ENCODE measurements at regions not wholly inside any gene's neighbourhood (a gene's known extent, or its start where the extent isn't known, plus 50 kb on each side); places are given as distances from the start of the nearest gene placed in this dataset.

- TF ChIP-seq, protein P1, sequence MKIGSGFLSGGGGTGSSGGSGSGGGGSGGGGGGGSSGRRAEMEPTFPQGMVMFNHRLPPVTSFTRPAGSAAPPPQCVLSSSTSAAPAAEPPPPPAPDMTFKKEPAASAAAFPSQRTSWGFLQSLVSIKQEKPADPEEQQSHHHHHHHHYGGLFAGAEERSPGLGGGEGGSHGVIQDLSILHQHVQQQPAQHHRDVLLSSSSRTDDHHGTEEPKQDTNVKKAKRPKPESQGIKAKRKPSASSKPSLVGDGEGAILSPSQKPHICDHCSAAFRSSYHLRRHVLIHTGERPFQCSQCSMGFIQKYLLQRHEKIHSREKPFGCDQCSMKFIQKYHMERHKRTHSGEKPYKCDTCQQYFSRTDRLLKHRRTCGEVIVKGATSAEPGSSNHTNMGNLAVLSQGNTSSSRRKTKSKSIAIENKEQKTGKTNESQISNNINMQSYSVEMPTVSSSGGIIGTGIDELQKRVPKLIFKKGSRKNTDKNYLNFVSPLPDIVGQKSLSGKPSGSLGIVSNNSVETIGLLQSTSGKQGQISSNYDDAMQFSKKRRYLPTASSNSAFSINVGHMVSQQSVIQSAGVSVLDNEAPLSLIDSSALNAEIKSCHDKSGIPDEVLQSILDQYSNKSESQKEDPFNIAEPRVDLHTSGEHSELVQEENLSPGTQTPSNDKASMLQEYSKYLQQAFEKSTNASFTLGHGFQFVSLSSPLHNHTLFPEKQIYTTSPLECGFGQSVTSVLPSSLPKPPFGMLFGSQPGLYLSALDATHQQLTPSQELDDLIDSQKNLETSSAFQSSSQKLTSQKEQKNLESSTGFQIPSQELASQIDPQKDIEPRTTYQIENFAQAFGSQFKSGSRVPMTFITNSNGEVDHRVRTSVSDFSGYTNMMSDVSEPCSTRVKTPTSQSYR (CRISPR knock-in tag; IDR thresholded peaks at IDR 0.05), result no peak
- TF ChIP-seq FOXP1 (CRISPR knock-in tag; IDR thresholded peaks at IDR 0.05; ENCODE audit: borderline replicate concordance) (no peak), TCF7 (CRISPR knock-in tag; IDR thresholded peaks at IDR 0.05; ENCODE audit: low read depth) (no peak), CTCF (IDR thresholded peaks at IDR 0.05) (no peak)
- TF ChIP-seq, protein P2, sequence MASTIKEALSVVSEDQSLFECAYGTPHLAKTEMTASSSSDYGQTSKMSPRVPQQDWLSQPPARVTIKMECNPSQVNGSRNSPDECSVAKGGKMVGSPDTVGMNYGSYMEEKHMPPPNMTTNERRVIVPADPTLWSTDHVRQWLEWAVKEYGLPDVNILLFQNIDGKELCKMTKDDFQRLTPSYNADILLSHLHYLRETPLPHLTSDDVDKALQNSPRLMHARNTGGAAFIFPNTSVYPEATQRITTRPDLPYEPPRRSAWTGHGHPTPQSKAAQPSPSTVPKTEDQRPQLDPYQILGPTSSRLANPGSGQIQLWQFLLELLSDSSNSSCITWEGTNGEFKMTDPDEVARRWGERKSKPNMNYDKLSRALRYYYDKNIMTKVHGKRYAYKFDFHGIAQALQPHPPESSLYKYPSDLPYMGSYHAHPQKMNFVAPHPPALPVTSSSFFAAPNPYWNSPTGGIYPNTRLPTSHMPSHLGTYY (CRISPR knock-in tag; IDR thresholded peaks at IDR 0.05), result no peak
- TF ChIP-seq, protein P3, sequence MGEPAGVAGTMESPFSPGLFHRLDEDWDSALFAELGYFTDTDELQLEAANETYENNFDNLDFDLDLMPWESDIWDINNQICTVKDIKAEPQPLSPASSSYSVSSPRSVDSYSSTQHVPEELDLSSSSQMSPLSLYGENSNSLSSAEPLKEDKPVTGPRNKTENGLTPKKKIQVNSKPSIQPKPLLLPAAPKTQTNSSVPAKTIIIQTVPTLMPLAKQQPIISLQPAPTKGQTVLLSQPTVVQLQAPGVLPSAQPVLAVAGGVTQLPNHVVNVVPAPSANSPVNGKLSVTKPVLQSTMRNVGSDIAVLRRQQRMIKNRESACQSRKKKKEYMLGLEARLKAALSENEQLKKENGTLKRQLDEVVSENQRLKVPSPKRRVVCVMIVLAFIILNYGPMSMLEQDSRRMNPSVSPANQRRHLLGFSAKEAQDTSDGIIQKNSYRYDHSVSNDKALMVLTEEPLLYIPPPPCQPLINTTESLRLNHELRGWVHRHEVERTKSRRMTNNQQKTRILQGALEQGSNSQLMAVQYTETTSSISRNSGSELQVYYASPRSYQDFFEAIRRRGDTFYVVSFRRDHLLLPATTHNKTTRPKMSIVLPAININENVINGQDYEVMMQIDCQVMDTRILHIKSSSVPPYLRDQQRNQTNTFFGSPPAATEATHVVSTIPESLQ (CRISPR knock-in tag; IDR thresholded peaks at IDR 0.05), result no peak
- TF ChIP-seq, protein P4, sequence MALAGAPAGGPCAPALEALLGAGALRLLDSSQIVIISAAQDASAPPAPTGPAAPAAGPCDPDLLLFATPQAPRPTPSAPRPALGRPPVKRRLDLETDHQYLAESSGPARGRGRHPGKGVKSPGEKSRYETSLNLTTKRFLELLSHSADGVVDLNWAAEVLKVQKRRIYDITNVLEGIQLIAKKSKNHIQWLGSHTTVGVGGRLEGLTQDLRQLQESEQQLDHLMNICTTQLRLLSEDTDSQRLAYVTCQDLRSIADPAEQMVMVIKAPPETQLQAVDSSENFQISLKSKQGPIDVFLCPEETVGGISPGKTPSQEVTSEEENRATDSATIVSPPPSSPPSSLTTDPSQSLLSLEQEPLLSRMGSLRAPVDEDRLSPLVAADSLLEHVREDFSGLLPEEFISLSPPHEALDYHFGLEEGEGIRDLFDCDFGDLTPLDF (CRISPR knock-in tag; IDR thresholded peaks at IDR 0.05), result no peak
Observed at GRCh38 chr4:100590325-100590724, 72.5 kb upstream of the EMCN start.
